Astrocyte (in vitro differentiated cells and primary cell): ENCODE measurements at regions not wholly inside any gene's neighbourhood (a gene's known extent, or its start where the extent isn't known, plus 50 kb on each side); places are given as distances from the start of the nearest gene placed in this dataset.

Experiments
- CTCF ChIP-seq: IDR thresholded peaks from 2 replicates; pipeline ENCODE4 v1.5.1; 2011; ENCODE audit warnings: low read depth, mild to moderate bottlenecking, inconsistent platforms, low read length, moderate library complexity; ENCODE audit not compliant: insufficient read depth
- EZH2 ChIP-seq: IDR thresholded peaks from 2 replicates; pipeline ENCODE4 v1.6.1; 2012; ENCODE audit warnings: mild to moderate bottlenecking, low read length, inconsistent platforms; ENCODE audit not compliant: insufficient read depth

GRCh38 chr22:49589811-49590210, 237.9 kb downstream of the BRD1 start:
- TF ChIP-seq EZH2 (no peak), CTCF (no peak)
